GM12891 (cell line): ENCODE measurements at regions not wholly inside any gene's neighbourhood (a gene's known extent, or its start where the extent isn't known, plus 50 kb on each side); places are given as distances from the start of the nearest gene placed in this dataset.
"Not testable (repeated sequence)": the region's sequence is repeated elsewhere in the genome, so short reads cannot be mapped to it uniquely, and the experiment has no call there.

Experiments
- PAX5 ChIP-seq: IDR thresholded peaks from 2 replicates; pipeline ENCODE4 v1.6.1; 2011; ENCODE audit warnings: low read length, moderate library complexity, mild to moderate bottlenecking; ENCODE audit not compliant: insufficient read depth, severe bottlenecking
- POLR2A ChIP-seq: IDR thresholded peaks from 2 replicates; pipeline ENCODE4 v1.6.1; 2011; ENCODE audit warnings: low read depth, low read length, control low read depth
- POLR2AphosphoS5 ChIP-seq: IDR thresholded peaks from 2 replicates; pipeline ENCODE4 v1.6.1; 2011; ENCODE audit warnings: low read depth, low read length, control low read depth
- POU2F2 ChIP-seq: IDR thresholded peaks from 2 replicates; pipeline ENCODE4 v1.6.1; 2011; ENCODE audit warnings: low read depth, mild to moderate bottlenecking, control low read depth, low read length, moderate library complexity
- SPI1 ChIP-seq: IDR thresholded peaks from 2 replicates; pipeline ENCODE4 v1.6.1; 2011; ENCODE audit warnings: low read depth, low read length, control low read depth
- TAF1 ChIP-seq: IDR thresholded peaks from 2 replicates; pipeline ENCODE4 v1.6.1; 2011; ENCODE audit warnings: low read depth, low read length, control low read depth

GRCh38 chr9:40909111-40909510, 219.4 kb downstream of the FOXD4L6 start:
- not testable (repeated sequence) for TF ChIP-seq POLR2A, POLR2AphosphoS5, SPI1, TAF1, POU2F2, PAX5
